ENCODE measurements at regions not wholly inside any gene's neighbourhood (a gene's known extent, or its start where the extent isn't known, plus 50 kb on each side); places are given as distances from the start of the nearest gene placed in this dataset.

DNA sequence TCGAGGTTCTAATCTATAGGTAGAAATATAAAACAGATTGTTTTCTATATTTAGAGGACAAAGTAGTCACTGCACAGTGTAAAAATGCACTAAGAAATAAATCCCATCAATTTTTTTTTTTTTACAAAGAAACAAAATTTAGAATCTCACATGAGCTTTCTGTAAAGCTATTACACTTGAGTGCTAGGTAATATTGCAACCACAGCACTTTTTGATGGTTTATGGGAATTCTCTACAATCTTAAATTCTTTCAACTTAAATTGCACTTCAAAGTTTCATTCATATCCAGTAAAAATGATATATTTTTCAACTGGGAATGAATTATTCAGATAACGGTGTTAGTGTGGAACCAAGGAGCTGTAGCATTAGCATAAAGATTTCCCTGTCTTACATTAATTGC, 1035.4 kb downstream of the SQOR start:
- TF ChIP-seq CTCF (IDR thresholded peaks at IDR 0.05; ENCODE audit: low read depth, low read length, missing input control) (no peak), MAX (IDR thresholded peaks at IDR 0.05) (no peak), JUND (IDR thresholded peaks at IDR 0.05) (no peak), RAD21 (IDR thresholded peaks at IDR 0.05) (no peak), REST (IDR thresholded peaks at IDR 0.05) (no peak), YY1 (IDR thresholded peaks at IDR 0.05) (no peak), GABPA (IDR thresholded peaks at IDR 0.05 in 1 of 2, conservative IDR thresholded peaks at IDR 0.05 in 1 of 2) (no peak), HNF4A (conservative IDR thresholded peaks at IDR 0.05) (no peak), SP1 (IDR thresholded peaks at IDR 0.05) (no peak), TAF1 (conservative IDR thresholded peaks at IDR 0.05) (no peak), EGR1 (IDR thresholded peaks at IDR 0.05; ENCODE audit: low read depth in 2 of 2) (no peak)
